ENCODE measurements at regions not wholly inside any gene's neighbourhood (a gene's known extent, or its start where the extent isn't known, plus 50 kb on each side); places are given as distances from the start of the nearest gene placed in this dataset.

GRCh38 chr1:57530206-57530910 is 106.5 kb upstream of the DAB1 start:
- H3K9me3 ChIP-seq (ENCODE audit: low read length), result peaks cover 4% of the 10 kb centered on the region; the same call in 1 of the 2 replicates

GRCh38 chr1:57522575-57522974 is 98.7 kb upstream of the DAB1 start:
- Histone ChIP-seq H3K9me3 (ENCODE audit: low read length) (no peaks in the 10 kb centered on the region), H3K36me3 (ENCODE audit: insufficient read depth, low read length) (no peaks in the 10 kb centered on the region), H3K9ac (ENCODE audit: low read length) (no peak overlapping the region), H3K9me2 (replicated peaks; ENCODE audit: insufficient read depth, low read length) (no peaks in the 10 kb centered on the region), H3K4me1 (ENCODE audit: low read length) (peaks cover 5% of the 10 kb centered on the region), H4K20me1 (ENCODE audit: insufficient read depth, low read depth, low read length) (no peaks in the 10 kb centered on the region), H3K4me3 (ENCODE audit: low read length) (no peak overlapping the region), H3K79me2 (ENCODE audit: low read length) (no peaks in the 10 kb centered on the region), H2AFZ (ENCODE audit: low read length) (no peak overlapping the region), H3K27ac (ENCODE audit: low read length) (no peak overlapping the region), H3K4me2 (ENCODE audit: low read depth, low read length, poor library complexity, severe bottlenecking) (no peak overlapping the region), H3K27me3 (ENCODE audit: low read length) (no peaks in the 10 kb centered on the region)
- DNase-seq, result no peak

More at GRCh38 chr1:57530206-57530910, 106.5 kb upstream of the DAB1 start:
- no peaks in the 10 kb centered on the region for H3K4me1 ChIP-seq (ENCODE audit: low read length)
- no peak overlapping the region for H3K4me2 ChIP-seq (ENCODE audit: low read depth, low read length, poor library complexity, severe bottlenecking)
- H3K27ac ChIP-seq (ENCODE audit: low read length), result no peak overlapping the region
- no peaks in the 10 kb centered on the region for H3K27me3 ChIP-seq (ENCODE audit: low read length)
- H3K36me3 ChIP-seq (ENCODE audit: insufficient read depth, low read length), result no peaks in the 10 kb centered on the region
- no peak overlapping the region for H2AFZ ChIP-seq (ENCODE audit: low read length)
- H3K9ac ChIP-seq (ENCODE audit: low read length), result no peak overlapping the region
- no peak overlapping the region for H3K4me3 ChIP-seq (ENCODE audit: low read length)
- no peaks in the 10 kb centered on the region for H3K9me2 ChIP-seq (replicated peaks; ENCODE audit: insufficient read depth, low read length)
- H4K20me1 ChIP-seq (ENCODE audit: insufficient read depth, low read depth, low read length), result no peaks in the 10 kb centered on the region
- DNase-seq, result no peak
- no peaks in the 10 kb centered on the region for H3K79me2 ChIP-seq (ENCODE audit: low read length)

- no peaks in the 10 kb centered on the region for H3K79me2 ChIP-seq (ENCODE audit: low read length)
- H3K27me3 ChIP-seq (ENCODE audit: low read length), result no peaks in the 10 kb centered on the region
- H2AFZ ChIP-seq (ENCODE audit: low read length), result no peak overlapping the region
- no peaks in the 10 kb centered on the region for H3K36me3 ChIP-seq (ENCODE audit: insufficient read depth, low read length)
- H3K4me3 ChIP-seq (ENCODE audit: low read length), result no peak overlapping the region
- H3K9me3 ChIP-seq (ENCODE audit: low read length), result no peaks in the 10 kb centered on the region
- H3K9ac ChIP-seq (ENCODE audit: low read length), result no peak overlapping the region
- peaks cover 9% of the 10 kb centered on the region for H3K4me1 ChIP-seq (ENCODE audit: low read length)
- no peaks in the 10 kb centered on the region for H3K9me2 ChIP-seq (replicated peaks; ENCODE audit: insufficient read depth, low read length)
- H3K27ac ChIP-seq (ENCODE audit: low read length), result no peak overlapping the region
- DNase-seq, result no peak
- no peak overlapping the region for H3K4me2 ChIP-seq (ENCODE audit: low read depth, low read length, poor library complexity, severe bottlenecking)
- no peaks in the 10 kb centered on the region for H4K20me1 ChIP-seq (ENCODE audit: insufficient read depth, low read depth, low read length)
Observed at GRCh38 chr1:57520743-57521515, 97.1 kb upstream of the DAB1 start.

GRCh38 chr1:57518496-57518895 is 94.6 kb upstream of the DAB1 start:
- no peaks in the 10 kb centered on the region for H3K36me3 ChIP-seq (ENCODE audit: insufficient read depth, low read length)
- no peaks in the 10 kb centered on the region for H3K79me2 ChIP-seq (ENCODE audit: low read length)
- H3K27me3 ChIP-seq (ENCODE audit: low read length), result no peaks in the 10 kb centered on the region
- H3K9me3 ChIP-seq (ENCODE audit: low read length), result no peaks in the 10 kb centered on the region
- no peak overlapping the region for H3K27ac ChIP-seq (ENCODE audit: low read length)
- peaks cover 9% of the 10 kb centered on the region for H3K4me1 ChIP-seq (ENCODE audit: low read length)
- H3K9me2 ChIP-seq (replicated peaks; ENCODE audit: insufficient read depth, low read length), result no peaks in the 10 kb centered on the region
- H3K4me3 ChIP-seq (ENCODE audit: low read length), result no peak overlapping the region
- H2AFZ ChIP-seq (ENCODE audit: low read length), result no peak overlapping the region
- no peak overlapping the region for H3K9ac ChIP-seq (ENCODE audit: low read length)
- no peak overlapping the region for H3K4me2 ChIP-seq (ENCODE audit: low read depth, low read length, poor library complexity, severe bottlenecking)
- no peak for DNase-seq
- no peaks in the 10 kb centered on the region for H4K20me1 ChIP-seq (ENCODE audit: insufficient read depth, low read depth, low read length)

- Histone ChIP-seq H3K27ac (ENCODE audit: low read length) (no peak overlapping the region), H3K27me3 (ENCODE audit: low read length) (no peaks in the 10 kb centered on the region), H3K9ac (ENCODE audit: low read length) (no peak overlapping the region), H3K9me3 (ENCODE audit: low read length) (no peaks in the 10 kb centered on the region), H3K9me2 (replicated peaks; ENCODE audit: insufficient read depth, low read length) (no peaks in the 10 kb centered on the region), H3K4me3 (ENCODE audit: low read length) (no peak overlapping the region), H3K36me3 (ENCODE audit: insufficient read depth, low read length) (no peaks in the 10 kb centered on the region), H3K79me2 (ENCODE audit: low read length) (no peaks in the 10 kb centered on the region), H4K20me1 (ENCODE audit: insufficient read depth, low read depth, low read length) (no peaks in the 10 kb centered on the region), H3K4me2 (ENCODE audit: low read depth, low read length, poor library complexity, severe bottlenecking) (no peak overlapping the region), H2AFZ (ENCODE audit: low read length) (no peak overlapping the region), H3K4me1 (ENCODE audit: low read length) (peaks cover 9% of the 10 kb centered on the region)
- DNase-seq, result no peak
Observed at GRCh38 chr1:57517587-57518374, 93.9 kb upstream of the DAB1 start.

- H2AFZ ChIP-seq (ENCODE audit: low read length), result no peak overlapping the region
- no peak overlapping the region for H3K9ac ChIP-seq (ENCODE audit: low read length)
- H3K9me2 ChIP-seq (replicated peaks; ENCODE audit: insufficient read depth, low read length), result no peaks in the 10 kb centered on the region
- no peaks in the 10 kb centered on the region for H3K9me3 ChIP-seq (ENCODE audit: low read length)
- H3K36me3 ChIP-seq (ENCODE audit: insufficient read depth, low read length), result no peaks in the 10 kb centered on the region
- no peak overlapping the region for H3K4me2 ChIP-seq (ENCODE audit: low read depth, low read length, poor library complexity, severe bottlenecking)
- H4K20me1 ChIP-seq (ENCODE audit: insufficient read depth, low read depth, low read length), result no peaks in the 10 kb centered on the region
- no peak overlapping the region for H3K27ac ChIP-seq (ENCODE audit: low read length)
- DNase-seq, result no peak
- H3K4me3 ChIP-seq (ENCODE audit: low read length), result no peak overlapping the region
- H3K4me1 ChIP-seq (ENCODE audit: low read length), result peaks cover 2% of the 10 kb centered on the region
- H3K27me3 ChIP-seq (ENCODE audit: low read length), result no peaks in the 10 kb centered on the region
- H3K79me2 ChIP-seq (ENCODE audit: low read length), result no peaks in the 10 kb centered on the region
Observed at GRCh38 chr1:57512386-57512785, 88.5 kb upstream of the DAB1 start.

GRCh38 chr1:57506941-57507340 is 83.1 kb upstream of the DAB1 start:
- Histone ChIP-seq H3K9me2 (replicated peaks; ENCODE audit: insufficient read depth, low read length) (no peaks in the 10 kb centered on the region), H3K9me3 (ENCODE audit: low read length) (no peaks in the 10 kb centered on the region), H4K20me1 (ENCODE audit: insufficient read depth, low read depth, low read length) (no peaks in the 10 kb centered on the region), H3K36me3 (ENCODE audit: insufficient read depth, low read length) (no peaks in the 10 kb centered on the region), H3K27me3 (ENCODE audit: low read length) (no peaks in the 10 kb centered on the region), H3K9ac (ENCODE audit: low read length) (no peak overlapping the region), H2AFZ (ENCODE audit: low read length) (no peak overlapping the region), H3K4me1 (ENCODE audit: low read length) (peaks cover 3% of the 10 kb centered on the region), H3K4me2 (ENCODE audit: low read depth, low read length, poor library complexity, severe bottlenecking) (no peak overlapping the region), H3K27ac (ENCODE audit: low read length) (no peak overlapping the region), H3K4me3 (ENCODE audit: low read length) (no peak overlapping the region), H3K79me2 (ENCODE audit: low read length) (no peaks in the 10 kb centered on the region)
- no peak for DNase-seq

- no peak overlapping the region for H3K9ac ChIP-seq (ENCODE audit: low read length)
- no peaks in the 10 kb centered on the region for H4K20me1 ChIP-seq (ENCODE audit: insufficient read depth, low read depth, low read length)
- H3K27me3 ChIP-seq (ENCODE audit: low read length), result no peaks in the 10 kb centered on the region
- no peak overlapping the region for H3K27ac ChIP-seq (ENCODE audit: low read length)
- H3K9me2 ChIP-seq (replicated peaks; ENCODE audit: insufficient read depth, low read length), result no peaks in the 10 kb centered on the region
- H3K4me2 ChIP-seq (ENCODE audit: low read depth, low read length, poor library complexity, severe bottlenecking), result no peak overlapping the region
- H2AFZ ChIP-seq (ENCODE audit: low read length), result no peak overlapping the region
- no peak for DNase-seq
- no peak overlapping the region for H3K4me3 ChIP-seq (ENCODE audit: low read length)
- H3K79me2 ChIP-seq (ENCODE audit: low read length), result no peaks in the 10 kb centered on the region
- peaks cover 3% of the 10 kb centered on the region for H3K4me1 ChIP-seq (ENCODE audit: low read length)
- no peaks in the 10 kb centered on the region for H3K9me3 ChIP-seq (ENCODE audit: low read length)
- no peaks in the 10 kb centered on the region for H3K36me3 ChIP-seq (ENCODE audit: insufficient read depth, low read length)
Observed at GRCh38 chr1:57503337-57503736, 79.5 kb upstream of the DAB1 start.
